ENCODE measurements at regions not wholly inside any gene's neighbourhood (a gene's known extent, or its start where the extent isn't known, plus 50 kb on each side); places are given as distances from the start of the nearest gene placed in this dataset.

- no peak for DNase-seq (ENCODE audit: low read depth)
These were observed 115.8 kb downstream of the ETNK1 start for GRCh38 chr12:22740656-22741355.

- no peak for DNase-seq (ENCODE audit: low read depth)
These were observed 118.7 kb downstream of the ETNK1 start for GRCh38 chr12:22743700-22744099.

GRCh38 chr12:22744197-22744596 is 119.2 kb downstream of the ETNK1 start:
- no peak for DNase-seq (ENCODE audit: low read depth)

- DNase-seq (ENCODE audit: low read depth): no peak
These were observed 121.7 kb downstream of the ETNK1 start for GRCh38 chr12:22746720-22747119.

- DNase-seq (ENCODE audit: low read depth): no peak
These were observed 130.7 kb downstream of the ETNK1 start for GRCh38 chr12:22755629-22756028.

- DNase-seq (ENCODE audit: low read depth): no peak
These were observed 135.1 kb downstream of the ETNK1 start for GRCh38 chr12:22759769-22760674.

- no peak for DNase-seq (ENCODE audit: low read depth)
These were observed 140.6 kb downstream of the ETNK1 start for GRCh38 chr12:22765421-22766130.

GRCh38 chr12:22766911-22767420 is 142.0 kb downstream of the ETNK1 start:
- no peak for DNase-seq (ENCODE audit: low read depth)

- no peak for DNase-seq (ENCODE audit: low read depth)
These were observed 156.4 kb downstream of the ETNK1 start for GRCh38 chr12:22781339-22781738.

- DNase-seq (ENCODE audit: low read depth): no peak
These were observed 162.6 kb downstream of the ETNK1 start for GRCh38 chr12:22787557-22787956.

- no peak for DNase-seq (ENCODE audit: low read depth)
These were observed 163.9 kb downstream of the ETNK1 start for GRCh38 chr12:22788913-22789312.

- no peak for DNase-seq (ENCODE audit: low read depth)
These were observed 167.2 kb downstream of the ETNK1 start for GRCh38 chr12:22792138-22792537.

GRCh38 chr12:22794017-22794416 is 169.0 kb downstream of the ETNK1 start:
- DNase-seq (ENCODE audit: low read depth): no peak

- DNase-seq (ENCODE audit: low read depth): no peak
These were observed 172.1 kb downstream of the ETNK1 start for GRCh38 chr12:22796941-22797630.

- no peak for DNase-seq (ENCODE audit: low read depth)
These were observed 172.7 kb downstream of the ETNK1 start for GRCh38 chr12:22797701-22798100.

GRCh38 chr12:22798116-22798515 is 173.1 kb downstream of the ETNK1 start:
- no peak for DNase-seq (ENCODE audit: low read depth)

GRCh38 chr12:22799503-22799902 is 174.5 kb downstream of the ETNK1 start:
- DNase-seq (ENCODE audit: low read depth): no peak

- DNase-seq (ENCODE audit: low read depth): no peak
These were observed 175.4 kb downstream of the ETNK1 start for GRCh38 chr12:22800332-22800731.

GRCh38 chr12:22802883-22803630 is 178.1 kb downstream of the ETNK1 start:
- peak; percentile 4 for DNase-seq (ENCODE audit: low read depth)

GRCh38 chr12:22803725-22804124 is 178.8 kb downstream of the ETNK1 start:
- no peak for DNase-seq (ENCODE audit: low read depth)

GRCh38 chr12:22808860-22809259 is 183.9 kb downstream of the ETNK1 start:
- no peak for DNase-seq (ENCODE audit: low read depth)

Measured in LHCN-M2 (cell line).